Progenitor cell of endocrine pancreas (in vitro differentiated cells): ENCODE measurements at regions not wholly inside any gene's neighbourhood (a gene's known extent, or its start where the extent isn't known, plus 50 kb on each side); places are given as distances from the start of the nearest gene placed in this dataset.

Experiments
- DNase-seq: peaks from one replicate; pipeline ENCODE4 v3.0.0; 2021; ENCODE audit warnings: low spot score; ENCODE audit not compliant: unreplicated experiment
- H3K27ac Mint-ChIP-seq: 2 replicates; pipeline ENCODE4 v1.8.0; 2021; ENCODE audit warnings: mild to moderate bottlenecking, moderate library complexity, mixed read lengths
- H3K27me3 Mint-ChIP-seq: 2 replicates; pipeline ENCODE4 v1.8.0; 2021; ENCODE audit warnings: mixed read lengths
- H3K36me3 Mint-ChIP-seq: 2 replicates; pipeline ENCODE4 v1.8.0; 2022; ENCODE audit warnings: mixed read lengths; ENCODE audit not compliant: insufficient read depth
- H3K4me1 Mint-ChIP-seq: 2 replicates; pipeline ENCODE4 v1.8.0; 2021; ENCODE audit warnings: low read depth, mixed read lengths
- H3K4me3 Mint-ChIP-seq: 2 replicates; pipeline ENCODE4 v1.8.0; 2021; ENCODE audit warnings: low read depth, mild to moderate bottlenecking, moderate library complexity, mixed read lengths
- H3K9me3 Mint-ChIP-seq: 2 replicates; pipeline ENCODE4 v1.8.0; 2021; ENCODE audit warnings: low read depth, mixed read lengths
- TF ChIP-seq, protein P1 (sequence below): fragments of 200-600 bp; sonication (generic); IDR thresholded peaks from one replicate; pipeline ENCODE4 v1.5.0; 2021; ENCODE audit warnings: antibody characterized with exemption, mild to moderate bottlenecking; ENCODE audit not compliant: unreplicated experiment

DNA sequence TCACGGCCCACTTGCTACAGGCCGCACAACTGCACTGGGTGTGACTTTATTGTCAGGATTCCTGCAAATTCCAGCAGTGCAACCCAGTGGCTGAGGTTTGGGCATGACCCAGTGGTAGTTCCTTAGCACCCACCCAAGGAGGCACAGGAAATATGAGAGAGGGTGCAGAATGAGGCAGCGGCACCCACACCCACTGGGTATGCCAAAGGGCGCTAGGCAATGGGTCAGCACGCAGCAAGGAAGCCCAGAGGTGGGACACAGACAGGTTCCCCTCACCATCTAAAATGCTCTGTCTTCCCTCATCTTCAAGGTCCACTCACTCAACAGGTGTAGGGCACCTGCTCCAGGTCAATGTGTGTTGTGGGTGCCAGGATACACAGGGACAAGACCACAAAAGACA is 357.8 kb upstream of the MKI67 start:
- Mint-ChIP-seq H3K4me1 (no peaks in the 10 kb centered on the region), H3K27ac (no peak overlapping the region), H3K4me3 (no peak overlapping the region), H3K27me3 (peaks cover 21% of the 10 kb centered on the region), H3K36me3 (no peaks in the 10 kb centered on the region), H3K9me3 (no peaks in the 10 kb centered on the region)
- DNase-seq = no peak
- TF ChIP-seq, protein P1, sequence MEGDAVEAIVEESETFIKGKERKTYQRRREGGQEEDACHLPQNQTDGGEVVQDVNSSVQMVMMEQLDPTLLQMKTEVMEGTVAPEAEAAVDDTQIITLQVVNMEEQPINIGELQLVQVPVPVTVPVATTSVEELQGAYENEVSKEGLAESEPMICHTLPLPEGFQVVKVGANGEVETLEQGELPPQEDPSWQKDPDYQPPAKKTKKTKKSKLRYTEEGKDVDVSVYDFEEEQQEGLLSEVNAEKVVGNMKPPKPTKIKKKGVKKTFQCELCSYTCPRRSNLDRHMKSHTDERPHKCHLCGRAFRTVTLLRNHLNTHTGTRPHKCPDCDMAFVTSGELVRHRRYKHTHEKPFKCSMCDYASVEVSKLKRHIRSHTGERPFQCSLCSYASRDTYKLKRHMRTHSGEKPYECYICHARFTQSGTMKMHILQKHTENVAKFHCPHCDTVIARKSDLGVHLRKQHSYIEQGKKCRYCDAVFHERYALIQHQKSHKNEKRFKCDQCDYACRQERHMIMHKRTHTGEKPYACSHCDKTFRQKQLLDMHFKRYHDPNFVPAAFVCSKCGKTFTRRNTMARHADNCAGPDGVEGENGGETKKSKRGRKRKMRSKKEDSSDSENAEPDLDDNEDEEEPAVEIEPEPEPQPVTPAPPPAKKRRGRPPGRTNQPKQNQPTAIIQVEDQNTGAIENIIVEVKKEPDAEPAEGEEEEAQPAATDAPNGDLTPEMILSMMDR = no peak

DNA sequence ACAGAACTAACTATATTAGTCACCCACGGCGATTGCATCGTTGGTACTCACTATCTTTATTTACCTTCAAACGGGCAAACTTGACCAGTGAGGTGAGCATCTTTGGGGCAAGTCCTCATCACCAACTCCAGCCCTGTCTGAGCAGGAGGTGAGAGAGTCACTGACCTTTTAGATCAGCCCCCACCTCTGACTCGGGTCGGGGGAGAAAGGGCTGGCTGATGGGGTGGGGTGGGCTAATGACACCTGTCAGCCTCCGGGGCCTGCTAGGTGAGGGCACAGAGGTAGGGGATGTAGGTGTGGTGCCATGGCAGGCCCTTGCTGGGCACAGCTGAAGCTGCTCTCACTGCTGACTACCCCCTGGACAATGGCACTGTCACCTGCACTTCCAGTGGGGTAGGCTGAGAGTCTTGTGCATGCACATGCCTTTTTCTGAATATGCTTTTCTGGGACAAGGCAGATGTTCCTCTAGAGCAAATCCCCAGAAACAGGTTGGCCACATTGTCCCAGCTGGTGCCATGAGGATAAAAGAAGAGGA is 359.5 kb upstream of the MKI67 start:
- DNase-seq = no peak
- Mint-ChIP-seq H3K4me3 (no peak overlapping the region), H3K4me1 (no peaks in the 10 kb centered on the region), H3K27ac (no peak overlapping the region), H3K27me3 (peaks cover 22% of the 10 kb centered on the region), H3K9me3 (no peaks in the 10 kb centered on the region), H3K36me3 (no peaks in the 10 kb centered on the region)
- TF ChIP-seq, protein P1 = no peak

DNA sequence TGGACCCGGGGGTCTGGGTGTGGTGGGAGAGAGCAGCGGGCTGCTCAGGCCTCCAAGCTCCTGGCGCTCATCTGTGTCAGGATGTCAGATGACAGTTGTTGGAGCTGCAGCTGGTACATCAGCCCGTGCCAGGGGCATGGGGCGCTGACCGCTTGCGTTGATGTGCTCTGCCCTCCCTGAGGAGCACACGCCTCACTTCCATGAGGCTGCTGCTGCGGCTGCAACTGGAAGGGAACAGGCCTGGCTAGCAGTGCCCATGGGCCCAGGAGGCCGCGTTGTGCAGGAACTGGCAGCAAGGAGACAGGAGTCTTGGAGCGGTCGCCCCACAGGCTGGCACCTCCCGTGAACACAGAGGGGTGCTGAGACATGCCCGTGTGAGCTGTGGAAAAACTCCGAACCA is 361.3 kb upstream of the MKI67 start:
- no peak for DNase-seq
- Mint-ChIP-seq H3K36me3 (no peaks in the 10 kb centered on the region), H3K27me3 (peaks cover 16% of the 10 kb centered on the region), H3K4me3 (no peak overlapping the region), H3K27ac (no peak overlapping the region), H3K4me1 (no peaks in the 10 kb centered on the region), H3K9me3 (no peaks in the 10 kb centered on the region)
- TF ChIP-seq, protein P1 = no peak

DNA sequence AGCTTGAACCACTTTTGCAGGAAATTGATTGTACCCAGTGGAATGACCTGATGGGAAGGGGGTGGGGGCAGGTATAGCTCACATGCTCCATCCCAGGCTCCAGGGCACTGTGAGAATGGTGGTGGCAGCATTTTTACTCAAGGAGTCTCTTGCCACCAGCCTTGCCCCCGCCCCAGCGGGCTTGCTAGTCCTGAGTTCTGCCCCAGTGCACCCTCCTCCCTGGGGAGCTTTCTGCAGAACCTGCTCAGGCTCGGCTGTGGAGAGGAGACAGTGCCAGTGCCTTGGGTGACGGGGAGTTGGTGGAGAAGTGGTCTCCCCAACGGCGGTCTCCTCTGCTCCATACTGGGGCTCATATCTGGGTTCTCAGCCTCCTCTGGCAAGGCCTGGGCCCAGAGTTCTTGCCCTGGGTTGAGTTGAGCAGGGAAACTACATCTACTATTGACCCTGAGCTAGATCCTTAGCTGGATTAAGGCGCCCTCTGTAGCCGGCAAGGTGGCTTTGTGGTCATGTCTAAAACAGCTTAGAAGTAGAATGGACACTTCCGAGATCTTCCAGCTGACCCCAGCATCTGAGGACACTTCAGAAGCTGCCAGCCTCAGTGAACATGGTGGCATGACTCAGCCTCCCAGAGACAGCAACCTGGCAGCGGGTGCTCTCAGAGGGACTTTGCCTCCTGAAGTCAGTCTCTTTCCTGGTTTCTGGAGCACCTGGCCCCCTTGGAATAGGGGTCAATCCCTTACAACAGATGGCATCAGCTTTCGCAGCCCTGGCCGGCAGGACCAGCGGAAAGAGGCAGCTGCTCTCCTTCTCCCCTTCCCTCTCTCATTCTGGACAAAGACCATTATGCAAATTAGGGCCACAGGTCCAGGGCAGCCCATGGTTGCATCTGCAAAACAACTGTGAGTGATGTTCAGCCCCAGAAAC is 363.4 kb upstream of the MKI67 start:
- peaks cover 11% of the 10 kb centered on the region for H3K27me3 Mint-ChIP-seq
- DNase-seq = no peak

DNA sequence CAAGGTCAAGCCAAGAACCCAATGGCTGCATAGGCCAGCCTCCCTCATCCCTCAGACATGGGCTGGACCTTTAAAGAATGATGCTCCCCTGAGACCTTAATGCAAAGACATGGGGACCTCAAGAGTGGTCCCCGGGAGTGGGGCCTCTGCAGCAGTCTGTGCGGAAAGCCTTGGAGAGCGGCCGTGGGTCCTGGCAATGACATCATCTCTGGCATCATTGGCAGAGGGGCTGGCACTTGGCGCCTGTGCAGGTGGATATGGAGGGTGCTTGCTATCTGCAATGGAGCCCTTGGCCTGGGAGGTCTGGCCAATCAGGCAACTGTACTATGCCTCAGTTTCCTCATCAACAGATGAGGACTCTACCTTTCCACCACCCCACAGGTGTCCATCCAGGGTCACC is 365.5 kb upstream of the MKI67 start:
- peaks cover 6% of the 10 kb centered on the region for H3K27me3 Mint-ChIP-seq
- no peaks in the 10 kb centered on the region for H3K4me1 Mint-ChIP-seq
- DNase-seq = no peak
- no peak overlapping the region for H3K27ac Mint-ChIP-seq
- no peaks in the 10 kb centered on the region for H3K9me3 Mint-ChIP-seq
- no peak overlapping the region for H3K4me3 Mint-ChIP-seq
- H3K36me3 Mint-ChIP-seq = no peaks in the 10 kb centered on the region
- TF ChIP-seq, protein P1 = no peak

More for the DNA sequence above, 363.4 kb upstream of the MKI67 start:
- Mint-ChIP-seq H3K4me3 (no peak overlapping the region), H3K9me3 (no peaks in the 10 kb centered on the region), H3K36me3 (no peaks in the 10 kb centered on the region), H3K27ac (no peak overlapping the region), H3K4me1 (no peaks in the 10 kb centered on the region)
- TF ChIP-seq, protein P1 = no peak
